HG03039 (cell line): ENCODE measurements at regions not wholly inside any gene's neighbourhood (a gene's known extent, or its start where the extent isn't known, plus 50 kb on each side); places are given as distances from the start of the nearest gene placed in this dataset.

Experiments used
- ATAC-seq: cut with Tn5 transposase; IDR thresholded peaks from one replicate; pipeline ENCODE4 v1.9.1; 2021; ENCODE audit warnings: mild to moderate bottlenecking, moderate library complexity; ENCODE audit not compliant: unreplicated experiment

- no peak for ATAC-seq
Measured at GRCh38 chr22:47237890-47238480, 475.5 kb downstream of the TBC1D22A start.

- ATAC-seq, result no peak
Measured at GRCh38 chr22:47236718-47237117, 474.3 kb downstream of the TBC1D22A start.

DNA sequence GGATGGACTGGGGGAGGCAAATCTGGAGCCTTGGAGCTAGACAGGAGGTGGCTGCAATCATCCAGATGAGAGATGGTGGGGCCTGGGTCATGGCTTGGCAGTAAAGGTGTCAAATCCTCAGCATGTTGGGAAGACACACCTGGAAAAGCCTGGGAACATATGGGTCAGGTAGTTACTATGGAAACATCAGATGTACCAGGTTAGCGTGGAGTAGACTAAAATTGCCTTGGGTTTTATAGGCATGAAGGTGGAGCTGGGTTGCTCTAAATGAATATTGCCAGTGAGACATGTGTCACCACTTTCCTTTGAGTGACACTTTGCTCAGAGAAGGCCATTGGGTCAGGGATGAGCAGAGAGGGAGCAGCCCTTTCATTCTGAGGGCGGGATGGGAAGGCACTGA, 473.7 kb downstream of the TBC1D22A start:
- ATAC-seq, result no peak

DNA sequence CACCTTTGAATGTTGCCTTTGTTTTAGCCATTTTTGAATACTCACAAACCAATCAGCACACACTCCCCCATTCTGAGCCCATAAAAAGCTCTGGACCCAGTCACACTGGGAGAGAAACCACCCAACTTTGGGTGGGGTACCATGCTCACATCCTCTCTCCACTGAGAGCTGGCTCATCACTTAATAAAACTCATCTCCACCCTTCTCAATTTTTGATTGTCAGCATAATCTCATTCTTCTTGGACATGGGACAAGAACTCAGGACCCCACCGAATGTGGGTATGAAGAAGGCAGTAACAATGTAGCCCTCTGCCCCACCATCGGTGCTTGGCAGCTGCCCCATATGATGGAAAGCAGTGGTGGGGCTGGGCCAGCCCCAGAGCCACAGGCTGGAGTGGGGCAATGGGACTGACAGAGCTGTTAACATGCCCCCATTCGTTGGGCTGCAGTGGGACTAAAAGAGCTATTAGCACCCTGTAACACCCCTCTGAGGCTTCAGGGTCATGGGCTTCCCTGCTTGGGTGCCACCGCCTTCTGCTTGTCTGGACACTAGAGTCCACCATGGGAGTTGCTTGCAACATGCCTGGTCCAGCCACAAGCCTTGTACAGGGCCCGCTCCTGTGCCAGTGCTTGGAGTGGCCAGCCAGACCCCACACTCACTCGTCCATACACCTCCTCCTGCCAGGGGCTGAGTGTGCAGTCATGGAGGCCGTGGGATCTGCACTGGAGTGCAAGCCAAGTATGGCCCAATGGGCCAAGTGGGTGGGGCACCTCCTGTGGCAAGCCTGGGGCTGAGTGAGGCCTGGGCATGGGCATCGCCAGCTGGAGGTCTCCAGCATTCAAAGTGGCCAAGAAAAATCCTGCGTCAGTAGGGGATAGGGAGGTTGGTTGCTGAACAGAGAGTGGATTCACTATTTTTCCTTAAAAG, 471.1 kb downstream of the TBC1D22A start:
- no peak for ATAC-seq

GRCh38 chr22:47232753-47233152, 470.3 kb downstream of the TBC1D22A start:
- no peak for ATAC-seq

DNA sequence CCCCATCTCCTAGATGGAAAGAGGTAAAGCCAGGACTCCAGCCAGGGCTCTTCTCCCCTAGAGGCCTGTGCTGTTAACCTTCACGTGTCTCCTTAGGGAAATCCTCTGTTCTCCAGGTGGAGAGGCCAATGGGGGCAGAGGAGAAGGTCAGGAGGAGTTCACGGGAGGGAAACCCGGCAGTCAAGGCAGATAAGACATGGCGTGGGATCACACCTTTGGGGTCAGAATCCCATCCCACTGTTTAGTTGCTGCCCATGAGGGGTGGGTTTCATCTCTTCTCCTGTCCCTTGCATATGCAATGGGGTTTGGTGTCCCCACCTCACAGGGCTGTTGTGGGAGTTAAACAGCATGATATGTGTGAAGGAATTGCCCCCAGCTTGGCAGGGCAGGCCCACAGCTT, 469.7 kb downstream of the TBC1D22A start:
- no peak for ATAC-seq

DNA sequence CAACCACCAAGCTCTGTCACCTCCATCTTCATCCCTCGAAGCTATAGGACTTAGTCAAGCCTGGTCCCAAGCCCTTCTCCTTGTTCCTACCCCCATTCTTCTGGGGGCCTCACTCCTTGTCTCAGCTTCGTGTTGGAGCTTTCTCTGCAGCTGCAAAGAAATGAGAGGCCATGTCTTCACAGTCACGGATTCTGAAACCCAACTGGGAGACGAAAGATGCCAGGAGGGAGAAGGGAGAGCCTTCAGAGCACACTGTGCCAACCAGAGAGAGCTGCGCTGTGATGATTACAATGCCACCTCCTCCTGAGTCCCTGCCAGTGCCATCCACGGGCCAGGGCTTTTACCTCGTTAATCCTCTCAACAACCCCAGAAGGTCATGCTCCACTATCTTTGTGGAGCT, 469.3 kb downstream of the TBC1D22A start:
- no peak for ATAC-seq

GRCh38 chr22:47230741-47231140, 468.3 kb downstream of the TBC1D22A start:
- no peak for ATAC-seq

- no peak for ATAC-seq
Measured at GRCh38 chr22:47230251-47230650, 467.8 kb downstream of the TBC1D22A start.

DNA sequence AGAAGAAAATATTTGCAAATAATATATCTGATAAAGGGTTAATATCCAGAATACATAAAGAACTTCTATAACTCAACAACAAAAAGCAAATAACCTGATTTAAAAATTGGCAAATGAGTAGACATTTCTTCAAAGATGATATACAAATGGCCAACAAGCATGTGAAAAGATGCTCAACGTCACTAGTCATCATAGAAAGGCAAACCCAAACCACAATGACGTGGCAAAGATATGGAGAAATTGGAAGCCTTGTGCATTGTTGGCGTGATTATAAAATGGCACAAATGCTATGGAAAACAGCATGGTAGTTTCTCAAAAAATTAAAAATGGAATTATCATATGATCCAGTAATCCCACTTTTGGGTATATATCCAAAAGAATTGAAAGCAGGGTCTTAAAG, 466.3 kb downstream of the TBC1D22A start:
- ATAC-seq, result no peak

DNA sequence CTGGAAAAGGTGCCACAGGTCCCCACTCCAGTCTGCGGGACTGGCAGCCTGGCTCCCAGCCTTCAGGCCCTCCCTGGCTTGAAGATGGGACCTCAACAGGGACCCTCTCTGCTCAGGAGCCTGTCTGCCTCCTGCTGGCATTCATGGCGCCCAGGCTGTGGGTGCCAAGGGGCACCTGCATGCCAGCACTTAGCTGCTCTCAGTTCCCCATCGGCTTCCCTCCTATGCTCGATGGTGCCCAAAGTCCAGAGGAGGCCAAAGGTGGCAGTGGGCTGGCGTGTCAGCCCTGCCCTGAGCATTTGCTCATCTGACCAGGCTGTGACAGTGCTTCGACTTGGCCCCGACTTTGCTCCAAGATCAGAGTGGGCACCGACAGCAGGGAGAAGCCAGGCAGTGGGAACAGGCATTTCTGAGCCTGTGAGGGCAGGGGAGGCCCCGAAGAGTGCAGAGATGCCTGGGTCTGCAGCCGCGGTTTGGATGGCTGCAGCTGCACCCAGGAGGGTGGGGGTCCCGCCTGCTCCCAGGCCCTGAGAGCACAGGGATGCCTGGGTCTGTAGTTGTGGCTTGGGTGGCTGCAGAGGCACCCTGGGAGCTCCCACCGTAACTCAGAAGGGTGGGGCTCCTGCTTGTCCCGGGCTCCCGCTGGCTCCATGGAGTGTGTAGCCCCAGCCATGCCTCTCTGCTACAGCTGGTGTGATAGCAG, 463.6 kb downstream of the TBC1D22A start:
- no peak for ATAC-seq

DNA sequence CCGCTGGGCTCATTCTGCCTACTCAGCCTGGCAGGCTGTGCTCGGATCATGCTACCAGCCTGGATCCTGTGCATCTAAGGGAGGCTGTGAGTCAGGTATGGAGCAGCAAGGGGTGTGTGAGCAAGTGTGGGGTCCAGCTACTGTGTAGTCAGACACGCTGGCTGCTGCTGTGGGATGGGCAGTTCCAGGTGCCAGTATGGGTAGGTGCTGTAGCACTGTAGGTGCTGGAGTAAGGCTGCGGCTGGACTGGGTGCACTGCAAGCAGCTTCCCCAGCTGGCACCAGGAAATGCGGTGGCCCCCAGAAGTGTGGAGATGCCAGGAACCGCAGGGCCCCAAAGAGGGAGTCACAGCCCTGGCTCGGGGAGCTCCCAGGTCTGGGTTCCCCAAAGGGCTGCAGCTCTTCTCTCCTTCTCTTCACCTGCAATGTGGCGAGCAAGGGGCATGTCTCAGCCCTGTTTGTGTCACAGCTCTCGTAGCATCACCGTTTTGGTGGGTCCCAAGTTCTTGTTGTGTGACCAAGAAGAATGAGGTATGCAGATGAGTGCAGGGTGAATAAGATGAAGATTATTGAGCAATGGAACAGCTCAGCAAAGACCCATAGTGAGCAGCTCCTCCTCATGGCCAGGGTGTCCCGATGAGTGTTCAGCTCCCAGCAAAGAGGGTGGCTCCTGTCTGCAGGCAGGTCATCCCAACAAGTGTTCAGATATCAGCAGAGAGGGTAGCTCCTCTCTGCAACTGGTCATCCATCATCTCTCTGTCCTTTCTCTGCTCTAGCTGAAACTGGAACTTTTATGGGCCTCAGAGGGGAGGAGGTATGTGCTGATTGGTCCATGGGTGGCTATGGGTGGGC, 462.9 kb downstream of the TBC1D22A start:
- no peak for ATAC-seq
